ENCODE measurements at regions not wholly inside any gene's neighbourhood (a gene's known extent, or its start where the extent isn't known, plus 50 kb on each side); places are given as distances from the start of the nearest gene placed in this dataset.

GRCh38 chr4:60221866-60222265 lies 978.3 kb upstream of the ADGRL3 start:
- Histone ChIP-seq H3K4me1 (ENCODE audit: insufficient read depth) (no peaks in the 10 kb centered on the region), H3K27ac (no peak overlapping the region), H3K4me2 (ENCODE audit: unreplicated experiment) (no peak overlapping the region), H3F3A (ENCODE audit: insufficient read depth) (no peaks in the 10 kb centered on the region), H3K79me2 (ENCODE audit: insufficient read depth) (no peaks in the 10 kb centered on the region), H2AFZ (no peak overlapping the region), H3K27me3 (replicated peaks; ENCODE audit: insufficient read depth) (no peaks in the 10 kb centered on the region), H3K9ac (no peak overlapping the region), H4K20me1 (ENCODE audit: insufficient read depth) (no peaks in the 10 kb centered on the region), H3K9me2 (ENCODE audit: insufficient read depth) (no peaks in the 10 kb centered on the region), H3K36me3 (ENCODE audit: low read depth) (no peaks in the 10 kb centered on the region), H3K4me3 (no peak overlapping the region), H3K9me3 (ENCODE audit: low read depth) (no peaks in the 10 kb centered on the region)
- in situ Hi-C loops (cut with MboI): no loop called here
- TF ChIP-seq EZH2 (IDR thresholded peaks at IDR 0.05; ENCODE audit: insufficient read depth, poor library complexity, severe bottlenecking) (no peak), EZH2phosphoT487 (IDR thresholded peaks at IDR 0.05; ENCODE audit: insufficient read depth, low read depth) (no peak)
- DNase-seq: no peak
- WGBS, 2 experiments (ENCODE audit: low coverage in 1 of 2, low lambda C conversion rate in 2 of 2, missing lambda C conversion rate in 2 of 2): 34 to 45% methylated on average over 5 of the region's 5 CpGs

- H3K4me3 ChIP-seq: no peak overlapping the region
- H3K27ac ChIP-seq: no peak overlapping the region
- H4K20me1 ChIP-seq (ENCODE audit: insufficient read depth): no peaks in the 10 kb centered on the region
- H3K36me3 ChIP-seq (ENCODE audit: low read depth): no peaks in the 10 kb centered on the region
- H3F3A ChIP-seq (ENCODE audit: insufficient read depth): no peaks in the 10 kb centered on the region
- H3K27me3 ChIP-seq (replicated peaks; ENCODE audit: insufficient read depth): no peaks in the 10 kb centered on the region
- no peaks in the 10 kb centered on the region for H3K9me3 ChIP-seq (ENCODE audit: low read depth)
- H3K79me2 ChIP-seq (ENCODE audit: insufficient read depth): no peaks in the 10 kb centered on the region
- H3K9me2 ChIP-seq (ENCODE audit: insufficient read depth): no peaks in the 10 kb centered on the region
- H3K9ac ChIP-seq: no peak overlapping the region
- no peaks in the 10 kb centered on the region for H3K4me1 ChIP-seq (ENCODE audit: insufficient read depth)
- WGBS, 2 experiments (ENCODE audit: low coverage in 1 of 2, low lambda C conversion rate in 2 of 2, missing lambda C conversion rate in 2 of 2): 0 to 7% methylated on average over 3 of the region's 3 CpGs
- TF ChIP-seq EZH2phosphoT487 (IDR thresholded peaks at IDR 0.05; ENCODE audit: insufficient read depth, low read depth): no peak
- no peak for TF ChIP-seq EZH2 (IDR thresholded peaks at IDR 0.05; ENCODE audit: insufficient read depth, poor library complexity, severe bottlenecking)
- in situ Hi-C loops (cut with MboI): no loop called here
- H2AFZ ChIP-seq: no peak overlapping the region
- no peak overlapping the region for H3K4me2 ChIP-seq (ENCODE audit: unreplicated experiment)
- DNase-seq: no peak
Observed at GRCh38 chr4:60223208-60223923, 976.8 kb upstream of the ADGRL3 start.

- H3K36me3 ChIP-seq (ENCODE audit: low read depth): no peaks in the 10 kb centered on the region
- WGBS, 2 experiments (ENCODE audit: low coverage in 1 of 2, low lambda C conversion rate in 2 of 2, missing lambda C conversion rate in 2 of 2): 6% methylated on average over 4 of the region's 4 CpGs
- no peaks in the 10 kb centered on the region for H3K9me2 ChIP-seq (ENCODE audit: insufficient read depth)
- H3K4me1 ChIP-seq (ENCODE audit: insufficient read depth): no peaks in the 10 kb centered on the region
- in situ Hi-C loops (cut with MboI): no loop called here
- no peak for DNase-seq
- H3K27ac ChIP-seq: no peak overlapping the region
- no peak overlapping the region for H3K4me3 ChIP-seq
- no peaks in the 10 kb centered on the region for H3K79me2 ChIP-seq (ENCODE audit: insufficient read depth)
- H3F3A ChIP-seq (ENCODE audit: insufficient read depth): no peaks in the 10 kb centered on the region
- TF ChIP-seq EZH2 (IDR thresholded peaks at IDR 0.05; ENCODE audit: insufficient read depth, poor library complexity, severe bottlenecking) (no peak), EZH2phosphoT487 (IDR thresholded peaks at IDR 0.05; ENCODE audit: insufficient read depth, low read depth) (no peak)
- H2AFZ ChIP-seq: no peak overlapping the region
- no peaks in the 10 kb centered on the region for H4K20me1 ChIP-seq (ENCODE audit: insufficient read depth)
- H3K9ac ChIP-seq: no peak overlapping the region
- H3K4me2 ChIP-seq (ENCODE audit: unreplicated experiment): no peak overlapping the region
- H3K9me3 ChIP-seq (ENCODE audit: low read depth): no peaks in the 10 kb centered on the region
- no peaks in the 10 kb centered on the region for H3K27me3 ChIP-seq (replicated peaks; ENCODE audit: insufficient read depth)
Observed at GRCh38 chr4:60241866-60242265, 958.3 kb upstream of the ADGRL3 start.

- in situ Hi-C loops (cut with MboI): no loop called here
- no peaks in the 10 kb centered on the region for H4K20me1 ChIP-seq (ENCODE audit: insufficient read depth)
- no peaks in the 10 kb centered on the region for H3K79me2 ChIP-seq (ENCODE audit: insufficient read depth)
- H3K4me3 ChIP-seq: no peak overlapping the region
- no peaks in the 10 kb centered on the region for H3F3A ChIP-seq (ENCODE audit: insufficient read depth)
- no peak for DNase-seq
- H2AFZ ChIP-seq: no peak overlapping the region
- H3K9me2 ChIP-seq (ENCODE audit: insufficient read depth): no peaks in the 10 kb centered on the region
- H3K9ac ChIP-seq: no peak overlapping the region
- no peak overlapping the region for H3K4me2 ChIP-seq (ENCODE audit: unreplicated experiment)
- WGBS, 2 experiments (ENCODE audit: low coverage in 1 of 2, low lambda C conversion rate in 2 of 2, missing lambda C conversion rate in 2 of 2): 28 to 32% methylated on average over 1 of the region's 1 CpG
- no peak for TF ChIP-seq EZH2phosphoT487 (IDR thresholded peaks at IDR 0.05; ENCODE audit: insufficient read depth, low read depth)
- H3K9me3 ChIP-seq (ENCODE audit: low read depth): no peaks in the 10 kb centered on the region
- H3K4me1 ChIP-seq (ENCODE audit: insufficient read depth): no peaks in the 10 kb centered on the region
- no peaks in the 10 kb centered on the region for H3K36me3 ChIP-seq (ENCODE audit: low read depth)
- H3K27ac ChIP-seq: no peak overlapping the region
- H3K27me3 ChIP-seq (replicated peaks; ENCODE audit: insufficient read depth): no peaks in the 10 kb centered on the region
Observed at GRCh38 chr4:60249784-60250183, 950.3 kb upstream of the ADGRL3 start.

DNA sequence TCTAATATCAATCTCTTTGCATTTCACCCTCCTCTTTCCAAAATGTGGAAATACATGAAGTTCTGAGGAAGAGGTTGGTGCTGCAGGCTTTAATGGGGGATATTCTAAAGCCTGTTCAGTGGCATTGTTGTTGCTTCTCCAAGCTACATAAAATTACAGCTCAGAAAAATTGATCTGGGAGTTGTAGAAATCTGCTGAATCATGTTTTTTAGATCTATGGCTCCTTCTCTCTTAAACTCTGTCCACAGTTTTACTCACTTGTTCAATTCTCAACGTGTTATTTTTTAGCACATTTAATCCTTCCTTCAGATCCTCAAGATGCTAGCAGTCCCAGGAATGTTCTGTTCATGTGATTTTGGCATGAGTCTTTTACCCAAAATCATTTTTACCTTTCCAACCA lies 949.5 kb upstream of the ADGRL3 start:
- no peak overlapping the region for H3K9ac ChIP-seq
- no peak overlapping the region for H3K27ac ChIP-seq
- no peaks in the 10 kb centered on the region for H3K79me2 ChIP-seq (ENCODE audit: insufficient read depth)
- H3K4me2 ChIP-seq (ENCODE audit: unreplicated experiment): no peak overlapping the region
- 0 to 5% methylated on average over 1 of the region's 1 CpG for WGBS, 2 experiments (ENCODE audit: low coverage in 1 of 2, low lambda C conversion rate in 2 of 2, missing lambda C conversion rate in 2 of 2)
- DNase-seq: no peak
- no peaks in the 10 kb centered on the region for H3K4me1 ChIP-seq (ENCODE audit: insufficient read depth)
- H2AFZ ChIP-seq: no peak overlapping the region
- TF ChIP-seq EZH2 (IDR thresholded peaks at IDR 0.05; ENCODE audit: insufficient read depth, poor library complexity, severe bottlenecking) (no peak), EZH2phosphoT487 (IDR thresholded peaks at IDR 0.05; ENCODE audit: insufficient read depth, low read depth) (no peak)
- H4K20me1 ChIP-seq (ENCODE audit: insufficient read depth): no peaks in the 10 kb centered on the region
- H3F3A ChIP-seq (ENCODE audit: insufficient read depth): no peaks in the 10 kb centered on the region
- in situ Hi-C loops (cut with MboI): no loop called here
- no peaks in the 10 kb centered on the region for H3K36me3 ChIP-seq (ENCODE audit: low read depth)
- no peaks in the 10 kb centered on the region for H3K27me3 ChIP-seq (replicated peaks; ENCODE audit: insufficient read depth)
- no peak overlapping the region for H3K4me3 ChIP-seq
- H3K9me3 ChIP-seq (ENCODE audit: low read depth): no peaks in the 10 kb centered on the region
- H3K9me2 ChIP-seq (ENCODE audit: insufficient read depth): no peaks in the 10 kb centered on the region

Measured in GM23248 (cell line).